ES-I3 (cell line): ENCODE measurements at regions not wholly inside any gene's neighbourhood (a gene's known extent, or its start where the extent isn't known, plus 50 kb on each side); places are given as distances from the start of the nearest gene placed in this dataset.
"Not testable (repeated sequence)": the region's sequence is repeated elsewhere in the genome, so short reads cannot be mapped to it uniquely, and the experiment has no call there.

Source experiments
- H3K36me3 ChIP-seq: 2 replicates; pipeline ENCODE4 v1.6.1; 2013; ENCODE audit warnings: mild to moderate bottlenecking, low read length, control low read depth, moderate library complexity; ENCODE audit not compliant: insufficient read depth
- H3K4me1 ChIP-seq: 2 replicates; pipeline ENCODE4 v1.6.1; 2013; ENCODE audit warnings: mild to moderate bottlenecking, control low read depth, low read length; ENCODE audit not compliant: insufficient read depth
- H3K9ac ChIP-seq: 2 replicates; pipeline ENCODE4 v1.6.1; 2013; ENCODE audit warnings: low read depth, mild to moderate bottlenecking, low read length, moderate library complexity
- H3K9me3 ChIP-seq: 2 replicates; pipeline ENCODE4 v1.6.1; 2013; ENCODE audit warnings: mild to moderate bottlenecking, low read length, moderate library complexity; ENCODE audit not compliant: control insufficient read depth, insufficient read depth

DNA sequence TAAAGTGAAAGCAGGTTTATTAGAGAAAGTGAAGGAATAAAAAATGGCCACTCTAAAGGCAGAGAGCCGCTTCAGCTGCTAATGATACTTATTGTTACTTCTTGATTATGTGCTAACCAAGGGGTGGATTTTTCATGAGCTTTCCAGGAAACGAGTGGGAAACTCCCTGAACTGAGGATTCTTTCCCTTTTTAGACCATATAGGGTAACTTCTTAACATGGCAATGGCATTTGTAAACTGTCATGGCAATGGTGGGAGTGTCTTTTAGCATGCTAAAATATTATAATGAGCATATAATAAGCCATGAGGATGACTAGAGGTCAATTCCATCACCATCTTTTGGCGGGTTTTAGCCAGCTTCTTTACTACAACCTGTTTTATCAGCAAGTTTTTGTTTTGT lies 890.0 kb downstream of the UQCRFS1 start:
- H3K4me1 ChIP-seq: no peaks in the 10 kb centered on the region; the same call in 1 of the 2 replicates
- no peaks in the 10 kb centered on the region for H3K9me3 ChIP-seq
- H3K9ac ChIP-seq: no peak overlapping the region
- no peaks in the 10 kb centered on the region for H3K36me3 ChIP-seq

DNA sequence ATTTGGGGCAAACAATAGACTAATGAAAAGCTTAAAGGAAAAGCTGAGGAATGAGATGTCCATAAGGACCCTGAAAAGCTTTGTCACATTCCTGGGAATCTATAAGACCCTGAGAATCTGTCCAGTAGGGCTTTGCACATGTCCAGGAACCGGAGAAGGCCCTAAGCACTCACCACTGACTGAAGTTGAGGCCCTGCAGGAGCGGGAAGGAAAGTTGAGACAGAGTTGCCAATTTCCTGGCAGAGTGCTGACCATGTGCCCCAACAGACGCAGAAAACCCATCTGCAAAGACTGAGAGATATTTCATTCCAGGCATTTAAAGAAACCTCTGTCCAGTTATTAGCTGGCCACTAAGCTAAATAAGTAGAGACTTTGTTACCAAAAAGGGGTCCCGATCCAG lies 890.5 kb downstream of the UQCRFS1 start:
- Histone ChIP-seq H3K9me3 (no peaks in the 10 kb centered on the region), H3K36me3 (no peaks in the 10 kb centered on the region), H3K4me1 (no peaks in the 10 kb centered on the region; the same call in 1 of the 2 replicates), H3K9ac (no peak overlapping the region)

DNA sequence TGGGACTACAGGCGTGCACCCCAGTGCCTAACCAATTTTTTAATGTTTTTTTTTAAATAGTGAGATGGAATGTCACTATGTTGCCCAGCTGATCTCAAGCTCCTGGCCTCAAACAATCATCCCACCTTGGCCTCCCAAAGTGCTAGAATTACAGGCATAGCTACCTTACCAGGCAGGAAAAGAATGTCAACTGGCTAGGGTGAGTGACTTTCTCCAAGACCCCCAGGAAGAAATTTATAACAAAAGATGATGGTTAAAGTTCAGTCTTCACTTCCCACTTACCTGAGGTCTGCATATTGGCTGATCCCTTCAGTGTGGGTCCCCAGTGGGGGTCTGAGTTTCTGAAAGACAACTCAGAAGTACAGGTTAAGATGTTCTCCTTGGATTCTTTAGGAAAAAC lies 893.0 kb downstream of the UQCRFS1 start:
- Histone ChIP-seq H3K36me3 (no peaks in the 10 kb centered on the region), H3K9ac (no peak overlapping the region), H3K4me1 (no peaks in the 10 kb centered on the region), H3K9me3 (no peaks in the 10 kb centered on the region)

DNA sequence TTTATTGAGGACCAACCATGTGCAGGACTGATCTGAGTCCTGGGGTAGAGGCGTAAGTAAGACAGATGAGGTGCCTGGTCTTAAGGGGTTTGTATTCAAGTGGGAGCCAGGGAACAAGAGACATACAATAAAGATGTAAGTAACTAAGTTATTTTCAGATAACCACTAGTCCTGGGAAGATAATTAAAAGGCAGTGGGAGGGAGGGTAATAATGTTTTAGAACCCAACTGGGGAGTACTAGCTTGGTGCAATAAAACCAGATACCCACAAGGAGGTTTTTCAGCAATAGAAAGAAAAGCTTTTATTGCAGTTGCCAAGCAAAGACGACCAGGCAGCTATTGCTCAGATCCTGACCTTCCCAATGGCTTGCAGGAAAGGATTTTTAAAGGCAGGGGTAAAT lies 893.7 kb downstream of the UQCRFS1 start:
- Histone ChIP-seq H3K9ac (no peak overlapping the region), H3K9me3 (no peaks in the 10 kb centered on the region), H3K36me3 (no peaks in the 10 kb centered on the region), H3K4me1 (peaks cover 6% of the 10 kb centered on the region)

DNA sequence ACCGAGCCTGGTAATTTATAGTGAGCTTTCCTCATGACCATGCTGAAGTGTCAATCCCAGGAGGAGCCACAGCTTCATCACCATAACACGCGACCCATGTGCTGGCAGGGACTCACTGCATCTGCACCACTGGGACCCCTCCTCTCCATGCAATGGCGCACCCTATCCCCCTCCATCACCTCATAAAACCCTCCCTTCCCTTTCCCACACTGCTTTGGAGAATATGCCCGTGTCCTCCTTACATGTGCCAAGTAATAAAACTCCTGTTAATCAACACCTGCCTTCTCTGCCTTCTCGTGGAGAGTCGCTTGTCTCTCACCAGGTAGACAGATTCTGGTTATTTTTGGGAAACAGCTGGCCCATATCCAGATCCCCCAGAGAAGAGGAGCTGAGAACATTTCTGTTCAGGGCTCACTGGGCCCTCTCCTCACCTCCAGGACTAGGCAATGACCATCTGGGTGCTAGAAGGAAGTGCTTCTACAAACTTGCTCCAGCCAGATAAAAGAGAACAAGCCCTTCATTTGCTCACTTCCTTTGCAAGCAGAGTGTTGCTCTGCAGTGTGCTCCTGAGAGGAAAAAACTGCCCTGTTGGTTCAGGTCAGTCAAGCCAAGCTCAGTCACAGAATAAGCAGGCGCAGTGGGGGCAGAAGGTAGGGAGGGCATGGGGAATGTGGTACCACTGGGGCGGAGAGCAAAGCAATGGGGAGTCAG lies 894.3 kb downstream of the UQCRFS1 start:
- Histone ChIP-seq H3K9me3 (no peaks in the 10 kb centered on the region), H3K4me1 (peaks cover 12% of the 10 kb centered on the region), H3K9ac (no peak overlapping the region), H3K36me3 (no peaks in the 10 kb centered on the region)

DNA sequence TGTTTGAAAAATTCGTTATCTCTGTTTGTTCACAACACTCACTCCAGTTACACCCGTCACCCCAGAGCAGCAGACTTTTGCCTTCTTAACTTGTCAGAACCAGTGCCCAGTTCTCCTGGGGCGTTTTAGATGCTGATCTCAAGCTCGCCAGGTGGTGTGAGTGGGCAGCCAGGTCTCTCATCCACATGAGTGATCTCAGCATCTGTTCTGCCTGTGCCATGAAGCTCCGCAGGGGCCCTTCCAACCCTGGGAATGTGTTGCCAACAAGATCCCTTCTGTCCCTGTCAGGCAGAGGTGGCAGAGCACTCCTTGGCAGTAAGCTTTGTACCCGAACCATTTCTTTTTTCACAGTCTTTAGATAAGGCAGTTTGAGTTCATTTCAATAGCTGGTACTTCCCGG lies 896.5 kb downstream of the UQCRFS1 start:
- Histone ChIP-seq H3K9ac (no peak overlapping the region), H3K36me3 (no peaks in the 10 kb centered on the region), H3K9me3 (no peaks in the 10 kb centered on the region), H3K4me1 (peaks cover 14% of the 10 kb centered on the region)

DNA sequence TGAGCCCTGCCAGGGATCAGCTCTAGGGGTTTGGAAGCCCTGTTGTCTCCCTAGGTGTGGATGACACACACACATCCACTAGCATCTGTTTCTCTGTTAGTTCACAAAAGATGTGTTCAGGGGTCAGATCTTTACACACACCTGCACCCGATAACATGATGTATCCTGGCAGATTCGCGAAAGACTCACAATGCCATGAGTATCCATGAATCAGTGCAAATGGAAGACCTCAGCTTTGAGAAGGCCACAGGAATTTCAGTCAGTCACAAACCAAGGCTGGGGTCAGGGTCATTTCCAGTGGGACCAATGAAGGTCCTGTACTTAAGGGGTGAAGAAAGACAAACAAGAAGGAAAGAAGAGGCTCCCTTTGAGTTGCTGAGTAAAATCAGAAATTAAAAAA lies 898.2 kb downstream of the UQCRFS1 start:
- Histone ChIP-seq H3K36me3 (no peaks in the 10 kb centered on the region), H3K9ac (no peak overlapping the region), H3K9me3 (no peaks in the 10 kb centered on the region), H3K4me1 (peaks cover 14% of the 10 kb centered on the region)

DNA sequence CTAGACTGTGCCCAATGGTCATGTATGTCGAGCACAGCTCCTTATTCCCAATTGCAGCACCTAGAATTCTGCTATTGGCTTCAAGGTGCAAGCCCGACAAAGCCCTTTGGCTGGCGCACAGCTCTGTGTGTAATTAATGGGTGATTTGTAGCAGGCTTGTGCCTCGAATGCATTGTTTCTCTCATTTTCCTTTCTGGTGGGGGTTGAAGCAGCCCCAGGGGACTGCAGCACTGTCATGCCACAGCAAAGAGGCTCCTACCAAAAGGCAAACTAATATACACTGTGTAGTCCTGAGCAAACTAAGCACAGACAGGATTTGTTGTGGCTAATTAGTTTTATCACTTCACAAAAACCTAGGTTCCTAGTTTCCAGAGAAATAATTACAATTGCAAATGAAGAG lies 898.7 kb downstream of the UQCRFS1 start:
- Histone ChIP-seq H3K9ac (no peak overlapping the region), H3K36me3 (no peaks in the 10 kb centered on the region), H3K4me1 (peaks cover 14% of the 10 kb centered on the region), H3K9me3 (no peaks in the 10 kb centered on the region)

DNA sequence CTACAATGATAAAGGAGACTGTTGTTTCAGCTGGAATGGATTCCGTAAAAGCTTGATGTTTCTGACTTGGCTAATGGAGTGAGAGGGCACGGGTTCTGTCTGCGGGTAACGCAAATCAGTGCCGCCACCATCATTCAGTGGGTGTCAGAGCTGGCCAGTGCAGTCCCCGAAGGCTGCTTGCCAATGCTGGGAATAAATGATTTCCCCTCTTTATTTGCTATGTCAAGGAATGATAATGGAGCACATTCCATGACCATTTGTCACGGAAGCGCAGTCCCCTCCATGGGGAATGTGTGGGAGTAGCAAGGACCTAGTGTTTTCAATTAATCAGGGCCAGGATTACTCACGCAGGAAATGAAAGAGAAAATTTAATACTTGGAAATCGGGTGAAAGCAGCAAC lies 899.3 kb downstream of the UQCRFS1 start:
- no peak overlapping the region for H3K9ac ChIP-seq

DNA sequence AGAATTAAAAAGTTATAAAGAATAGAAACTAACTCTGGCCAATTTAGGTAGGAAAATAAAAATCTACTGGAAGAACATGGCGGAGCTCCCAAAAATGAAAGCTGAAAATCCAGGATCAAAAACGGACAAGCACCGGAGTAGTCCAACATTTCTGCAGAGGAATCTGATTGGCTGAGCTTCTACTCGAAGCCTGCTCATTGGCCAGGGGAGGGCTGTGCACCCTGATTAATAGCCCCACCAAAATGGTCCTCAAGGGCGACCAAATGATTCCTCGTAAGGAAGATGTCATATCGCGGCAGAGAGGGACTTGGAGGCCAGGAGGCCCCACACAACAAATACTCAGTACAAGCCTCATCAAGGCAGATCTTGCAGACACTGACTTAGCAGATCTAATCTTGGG lies 900.7 kb downstream of the UQCRFS1 start:
- Histone ChIP-seq H3K9ac (no peak overlapping the region), H3K4me1 (peaks cover 14% of the 10 kb centered on the region), H3K36me3 (no peaks in the 10 kb centered on the region), H3K9me3 (no peaks in the 10 kb centered on the region)

More for the DNA sequence above, 899.3 kb downstream of the UQCRFS1 start:
- no peaks in the 10 kb centered on the region for H3K36me3 ChIP-seq
- no peaks in the 10 kb centered on the region for H3K9me3 ChIP-seq
- H3K4me1 ChIP-seq: peaks cover 14% of the 10 kb centered on the region

DNA sequence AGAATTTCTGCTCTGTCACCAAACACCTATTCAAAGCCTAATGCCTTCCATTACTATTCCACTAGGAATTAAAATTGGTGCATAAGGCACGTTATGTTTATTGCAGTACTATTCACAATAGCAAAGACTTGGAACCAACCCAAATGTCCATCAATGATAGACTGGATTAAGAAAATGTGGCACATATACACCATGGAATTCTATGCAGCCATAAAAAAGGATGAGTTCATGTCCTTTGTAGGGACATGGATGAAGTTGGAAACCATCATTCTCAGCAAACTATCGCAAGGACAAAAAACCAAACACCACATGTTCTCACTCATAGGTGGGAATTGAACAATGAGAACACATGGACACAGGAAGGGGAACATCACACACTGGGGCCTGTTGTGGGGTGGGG lies 902.1 kb downstream of the UQCRFS1 start:
- not testable (repeated sequence) for H3K9ac ChIP-seq, H3K36me3 ChIP-seq, H3K9me3 ChIP-seq
- peaks cover 14% of the 10 kb centered on the region for H3K4me1 ChIP-seq

DNA sequence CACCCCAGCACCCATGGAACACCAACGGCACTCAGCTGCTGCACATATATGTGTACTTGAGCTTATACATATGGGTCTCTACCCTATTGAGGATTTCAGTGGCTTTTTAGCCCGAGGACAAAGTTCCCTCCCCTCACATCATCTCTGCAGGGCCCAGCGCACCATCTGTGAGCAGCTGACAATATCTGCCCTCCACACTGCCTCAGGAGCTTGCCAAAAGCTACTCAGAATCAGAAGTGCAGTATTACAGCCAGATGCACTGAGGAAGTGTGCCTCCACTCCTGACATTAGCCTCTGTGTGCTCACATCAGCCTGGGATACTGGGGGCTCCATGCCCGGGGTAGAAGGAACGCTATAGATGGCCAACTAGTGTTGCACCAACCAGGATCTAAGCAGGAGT lies 903.9 kb downstream of the UQCRFS1 start:
- H3K36me3 ChIP-seq: no peaks in the 10 kb centered on the region
- H3K9ac ChIP-seq: no peak overlapping the region
- peaks cover 6% of the 10 kb centered on the region for H3K4me1 ChIP-seq
- H3K9me3 ChIP-seq: no peaks in the 10 kb centered on the region

DNA sequence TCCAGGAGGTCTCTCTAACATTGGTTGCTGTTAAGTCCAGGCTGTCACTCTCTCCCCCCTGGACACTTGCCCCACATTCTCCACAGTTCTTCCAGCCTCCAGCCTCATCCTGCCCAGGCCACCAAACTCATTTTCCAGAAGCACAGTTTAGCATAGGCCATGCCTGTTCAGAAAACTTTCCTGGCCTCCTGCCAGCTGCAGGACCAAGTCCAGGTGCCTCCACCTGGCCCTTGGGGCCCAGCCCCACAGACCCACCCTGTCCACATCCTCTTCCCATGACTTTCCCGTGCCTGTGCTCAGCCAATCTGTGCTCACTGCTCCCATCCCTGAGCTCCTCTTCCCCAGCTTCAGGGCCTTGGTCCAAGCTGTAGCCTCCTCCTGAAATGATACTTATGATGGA lies 905.0 kb downstream of the UQCRFS1 start:
- H3K9ac ChIP-seq: no peak overlapping the region
- H3K4me1 ChIP-seq: no peaks in the 10 kb centered on the region
- H3K36me3 ChIP-seq: no peaks in the 10 kb centered on the region
- H3K9me3 ChIP-seq: no peaks in the 10 kb centered on the region

DNA sequence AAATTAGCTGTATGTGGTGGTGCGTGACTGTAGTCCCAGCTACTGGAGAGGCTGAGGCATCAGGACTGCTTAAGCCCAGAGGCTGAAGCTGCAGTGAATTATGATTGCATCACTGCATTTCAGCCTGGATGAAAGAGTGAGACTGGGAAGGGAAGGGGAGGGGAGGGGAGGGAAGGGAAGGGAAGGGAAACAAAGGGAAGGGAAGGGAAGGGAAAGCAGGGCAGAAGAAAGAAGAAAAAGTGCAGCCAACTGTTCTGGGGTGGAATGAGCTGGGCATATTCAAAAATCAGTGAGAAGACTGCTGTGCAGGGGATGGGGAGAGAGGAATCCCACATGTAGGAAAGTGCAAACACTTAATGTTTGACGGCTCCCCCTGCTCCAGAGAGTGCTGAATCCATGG lies 905.5 kb downstream of the UQCRFS1 start:
- H3K36me3 ChIP-seq: no peaks in the 10 kb centered on the region
- no peak overlapping the region for H3K9ac ChIP-seq
- no peaks in the 10 kb centered on the region for H3K9me3 ChIP-seq
- no peaks in the 10 kb centered on the region for H3K4me1 ChIP-seq

DNA sequence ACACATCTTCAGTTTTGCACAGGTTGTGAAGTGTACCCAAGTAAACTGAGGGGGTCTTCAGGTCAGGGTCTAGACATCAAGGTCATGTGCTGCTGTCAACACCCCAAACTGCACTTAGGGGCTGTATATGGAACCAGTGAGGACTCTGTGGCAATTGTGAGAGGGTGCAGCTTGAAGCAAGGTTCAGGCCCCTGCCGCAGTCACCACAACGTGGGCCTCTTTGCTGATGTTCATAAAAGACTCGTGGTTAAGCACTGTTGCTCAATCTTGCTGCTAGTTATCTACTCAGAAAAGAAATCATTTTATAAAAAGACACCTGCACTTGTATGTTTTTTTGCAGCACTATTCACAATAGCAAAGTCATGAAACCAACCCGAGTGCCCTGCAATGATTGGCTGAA lies 907.4 kb downstream of the UQCRFS1 start:
- H3K9me3 ChIP-seq: no peaks in the 10 kb centered on the region
- H3K9ac ChIP-seq: no peak overlapping the region
- no peaks in the 10 kb centered on the region for H3K36me3 ChIP-seq
- no peaks in the 10 kb centered on the region for H3K4me1 ChIP-seq

DNA sequence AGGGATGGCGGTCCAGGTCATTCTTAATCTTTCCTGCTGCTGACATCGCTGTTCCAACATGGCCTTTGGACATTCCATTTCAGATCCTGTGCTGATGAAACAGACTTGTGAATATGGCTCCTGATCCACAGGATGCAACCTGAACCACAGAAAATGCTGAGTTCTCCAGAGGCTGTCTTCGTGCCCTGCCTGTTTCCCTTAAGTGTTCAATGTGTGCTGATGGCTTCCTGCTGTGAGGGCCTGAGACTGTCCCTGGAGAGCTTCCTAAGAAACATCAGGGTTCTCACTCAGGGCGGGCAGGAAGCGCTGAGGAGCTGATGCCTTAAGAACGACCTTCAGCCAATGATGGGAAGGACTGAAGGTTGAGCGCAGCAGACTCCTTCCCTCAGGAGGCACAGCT lies 909.4 kb downstream of the UQCRFS1 start:
- no peaks in the 10 kb centered on the region for H3K9me3 ChIP-seq
- no peaks in the 10 kb centered on the region for H3K36me3 ChIP-seq
- no peak overlapping the region for H3K9ac ChIP-seq
- no peaks in the 10 kb centered on the region for H3K4me1 ChIP-seq
